Testis (tissue), 2 donors: ENCODE measurements at regions not wholly inside any gene's neighbourhood (a gene's known extent, or its start where the extent isn't known, plus 50 kb on each side); places are given as distances from the start of the nearest gene placed in this dataset.

Source experiments
- POLR2A ChIP-seq: fragments of 450-650 bp; IDR thresholded peaks from one replicate; pipeline ENCODE4 v1.6.1; 2017; ENCODE audit warnings: antibody characterized with exemption, mild to moderate bottlenecking, moderate library complexity
- TF ChIP-seq, protein P1 (sequence below), 3 experiments: fragments of 450-650 bp in 2 of 3; fragments of 200-600 bp in 1 of 3; sonication (generic) in 1 of 3; IDR thresholded peaks; one replicate each; pipeline ENCODE4 v1.5.1; 2016 to 2019; ENCODE audit warnings: antibody characterized with exemption in 3 of 3, mild to moderate bottlenecking in 2 of 3, moderate library complexity in 1 of 3

- TF ChIP-seq, protein P1, sequence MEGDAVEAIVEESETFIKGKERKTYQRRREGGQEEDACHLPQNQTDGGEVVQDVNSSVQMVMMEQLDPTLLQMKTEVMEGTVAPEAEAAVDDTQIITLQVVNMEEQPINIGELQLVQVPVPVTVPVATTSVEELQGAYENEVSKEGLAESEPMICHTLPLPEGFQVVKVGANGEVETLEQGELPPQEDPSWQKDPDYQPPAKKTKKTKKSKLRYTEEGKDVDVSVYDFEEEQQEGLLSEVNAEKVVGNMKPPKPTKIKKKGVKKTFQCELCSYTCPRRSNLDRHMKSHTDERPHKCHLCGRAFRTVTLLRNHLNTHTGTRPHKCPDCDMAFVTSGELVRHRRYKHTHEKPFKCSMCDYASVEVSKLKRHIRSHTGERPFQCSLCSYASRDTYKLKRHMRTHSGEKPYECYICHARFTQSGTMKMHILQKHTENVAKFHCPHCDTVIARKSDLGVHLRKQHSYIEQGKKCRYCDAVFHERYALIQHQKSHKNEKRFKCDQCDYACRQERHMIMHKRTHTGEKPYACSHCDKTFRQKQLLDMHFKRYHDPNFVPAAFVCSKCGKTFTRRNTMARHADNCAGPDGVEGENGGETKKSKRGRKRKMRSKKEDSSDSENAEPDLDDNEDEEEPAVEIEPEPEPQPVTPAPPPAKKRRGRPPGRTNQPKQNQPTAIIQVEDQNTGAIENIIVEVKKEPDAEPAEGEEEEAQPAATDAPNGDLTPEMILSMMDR (IDR thresholded peaks at IDR 0.05), result no peak
- no peak for TF ChIP-seq POLR2A
Observed at GRCh38 chr1:173118404-173118803, 67.7 kb upstream of the TNFSF18 start.
